ENCODE measurements at regions not wholly inside any gene's neighbourhood (a gene's known extent, or its start where the extent isn't known, plus 50 kb on each side); places are given as distances from the start of the nearest gene placed in this dataset.

GRCh38 chr7:131000873-131001272 is 266.9 kb upstream of the KLF14 start:
- H3K27ac ChIP-seq (ENCODE audit: low read depth, low read length) = no peak overlapping the region
- no peak overlapping the region for H2AFZ ChIP-seq (ENCODE audit: low read length)
- no peak overlapping the region for H3K4me3 ChIP-seq (ENCODE audit: insufficient read depth, low read length)
- TF ChIP-seq CTCF (IDR thresholded peaks at IDR 0.05; ENCODE audit: extremely low read depth, low read depth, low read length) = no peak
- no peak for DNase-seq (ENCODE audit: insufficient read length, low spot score, missing footprints)
- H3K9me3 ChIP-seq (ENCODE audit: low read depth, low read length) = no peaks in the 10 kb centered on the region
- H3K4me2 ChIP-seq (ENCODE audit: insufficient read depth, low read length) = no peak overlapping the region
- peaks cover 88% of the 10 kb centered on the region for H3K79me2 ChIP-seq (ENCODE audit: insufficient read depth, low read length)
- peaks cover 32% of the 10 kb centered on the region for H3K4me1 ChIP-seq (ENCODE audit: insufficient read depth, low read length)
- peaks cover 5% of the 10 kb centered on the region for H3K36me3 ChIP-seq (ENCODE audit: insufficient read depth, low read length)
- H3K27me3 ChIP-seq (ENCODE audit: insufficient read depth, low read length) = no peaks in the 10 kb centered on the region
- peaks cover 12% of the 10 kb centered on the region for H4K20me1 ChIP-seq (ENCODE audit: insufficient read depth, low read length)

DNA sequence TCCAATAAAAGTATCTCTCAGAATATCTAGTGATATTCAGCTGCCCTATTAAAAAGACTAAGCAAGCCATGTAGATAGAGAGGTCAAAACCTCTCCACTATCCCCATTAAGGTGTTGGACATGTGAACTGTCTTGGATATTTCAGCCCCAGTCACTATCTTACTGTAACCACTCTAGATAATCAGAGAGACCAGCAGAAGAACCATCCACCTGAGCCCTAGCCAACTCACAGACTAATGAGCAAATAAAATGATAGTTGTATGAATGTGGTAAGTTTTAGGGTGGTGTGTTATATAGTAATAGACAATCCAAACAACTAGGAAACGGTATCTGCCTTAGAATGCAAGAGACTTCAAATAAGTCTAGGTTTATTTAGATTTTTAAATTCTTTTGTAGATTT is 268.6 kb upstream of the KLF14 start:
- TF ChIP-seq CTCF (IDR thresholded peaks at IDR 0.05; ENCODE audit: extremely low read depth, low read depth, low read length) = no peak
- no peak overlapping the region for H3K4me2 ChIP-seq (ENCODE audit: insufficient read depth, low read length)
- no peak overlapping the region for H3K27ac ChIP-seq (ENCODE audit: low read depth, low read length)
- no peaks in the 10 kb centered on the region for H3K27me3 ChIP-seq (ENCODE audit: insufficient read depth, low read length)
- no peak overlapping the region for H2AFZ ChIP-seq (ENCODE audit: low read length)
- peaks cover 86% of the 10 kb centered on the region for H3K79me2 ChIP-seq (ENCODE audit: insufficient read depth, low read length)
- H3K36me3 ChIP-seq (ENCODE audit: insufficient read depth, low read length) = peaks cover 5% of the 10 kb centered on the region
- no peak overlapping the region for H3K4me3 ChIP-seq (ENCODE audit: insufficient read depth, low read length)
- H4K20me1 ChIP-seq (ENCODE audit: insufficient read depth, low read length) = peaks cover 6% of the 10 kb centered on the region
- peaks cover 17% of the 10 kb centered on the region for H3K4me1 ChIP-seq (ENCODE audit: insufficient read depth, low read length)
- H3K9me3 ChIP-seq (ENCODE audit: low read depth, low read length) = no peaks in the 10 kb centered on the region
- no peak for DNase-seq (ENCODE audit: insufficient read length, low spot score, missing footprints)

DNA sequence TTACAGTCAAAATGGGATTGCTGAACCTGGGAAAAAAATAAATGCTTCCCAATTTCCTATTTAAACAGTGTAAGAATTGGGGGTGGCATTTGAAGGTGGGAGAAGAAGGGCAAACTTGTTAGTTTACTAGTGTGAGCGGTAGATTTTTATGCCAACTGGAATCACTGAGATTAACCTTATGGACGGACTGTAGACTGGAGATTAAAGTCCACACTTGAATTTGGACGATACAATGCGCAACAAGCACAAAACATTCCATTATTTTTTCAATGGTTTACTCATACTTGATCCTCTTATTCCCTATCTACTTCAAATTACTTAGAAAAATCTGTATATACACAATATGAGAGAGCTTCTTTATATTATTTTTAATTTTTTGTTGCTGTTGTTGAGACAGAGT is 269.6 kb upstream of the KLF14 start:
- no peak for TF ChIP-seq CTCF (IDR thresholded peaks at IDR 0.05; ENCODE audit: extremely low read depth, low read depth, low read length)

DNA sequence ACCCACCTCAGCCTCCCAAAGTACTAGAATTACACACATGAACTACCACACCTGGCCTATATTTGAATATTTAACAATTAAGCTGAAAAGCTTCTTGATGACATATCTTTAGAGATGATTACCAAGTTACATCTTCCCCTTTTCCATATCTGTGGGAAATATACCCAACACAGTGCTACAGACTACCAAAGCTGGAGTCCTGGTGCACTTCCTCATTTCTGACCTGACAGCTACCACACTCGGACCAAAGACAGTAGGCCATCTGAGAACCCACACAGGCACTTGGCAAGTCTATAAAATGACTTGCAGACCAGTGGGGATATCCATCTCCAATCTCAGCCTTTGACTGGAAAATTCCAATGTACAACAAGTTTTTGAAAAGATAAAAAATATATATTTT is 270.4 kb upstream of the KLF14 start:
- peaks cover 2% of the 10 kb centered on the region for H4K20me1 ChIP-seq (ENCODE audit: insufficient read depth, low read length)
- H3K27ac ChIP-seq (ENCODE audit: low read depth, low read length) = no peak overlapping the region
- H3K79me2 ChIP-seq (ENCODE audit: insufficient read depth, low read length) = peaks cover 88% of the 10 kb centered on the region
- peaks cover 22% of the 10 kb centered on the region for H3K4me1 ChIP-seq (ENCODE audit: insufficient read depth, low read length)
- H3K9me3 ChIP-seq (ENCODE audit: low read depth, low read length) = no peaks in the 10 kb centered on the region
- TF ChIP-seq CTCF (IDR thresholded peaks at IDR 0.05; ENCODE audit: extremely low read depth, low read depth, low read length) = no peak
- H3K27me3 ChIP-seq (ENCODE audit: insufficient read depth, low read length) = no peaks in the 10 kb centered on the region
- H3K36me3 ChIP-seq (ENCODE audit: insufficient read depth, low read length) = peaks cover 5% of the 10 kb centered on the region
- no peak for DNase-seq (ENCODE audit: insufficient read length, low spot score, missing footprints)
- no peak overlapping the region for H3K4me3 ChIP-seq (ENCODE audit: insufficient read depth, low read length)
- no peak overlapping the region for H3K4me2 ChIP-seq (ENCODE audit: insufficient read depth, low read length)
- no peak overlapping the region for H2AFZ ChIP-seq (ENCODE audit: low read length)

More for the DNA sequence above, 269.6 kb upstream of the KLF14 start:
- H3K4me1 ChIP-seq (ENCODE audit: insufficient read depth, low read length) = peaks cover 22% of the 10 kb centered on the region
- no peak overlapping the region for H2AFZ ChIP-seq (ENCODE audit: low read length)
- H4K20me1 ChIP-seq (ENCODE audit: insufficient read depth, low read length) = peaks cover 6% of the 10 kb centered on the region
- no peaks in the 10 kb centered on the region for H3K9me3 ChIP-seq (ENCODE audit: low read depth, low read length)
- H3K36me3 ChIP-seq (ENCODE audit: insufficient read depth, low read length) = peaks cover 5% of the 10 kb centered on the region
- DNase-seq (ENCODE audit: insufficient read length, low spot score, missing footprints) = no peak
- no peak overlapping the region for H3K4me2 ChIP-seq (ENCODE audit: insufficient read depth, low read length)
- H3K79me2 ChIP-seq (ENCODE audit: insufficient read depth, low read length) = peaks cover 90% of the 10 kb centered on the region
- H3K4me3 ChIP-seq (ENCODE audit: insufficient read depth, low read length) = no peak overlapping the region
- no peaks in the 10 kb centered on the region for H3K27me3 ChIP-seq (ENCODE audit: insufficient read depth, low read length)
- H3K27ac ChIP-seq (ENCODE audit: low read depth, low read length) = no peak overlapping the region
